ENCODE measurements at regions not wholly inside any gene's neighbourhood (a gene's known extent, or its start where the extent isn't known, plus 50 kb on each side); places are given as distances from the start of the nearest gene placed in this dataset.

GRCh38 chr6:141704151-141704550 is 428.6 kb upstream of the GJE1 start:
- no peaks in the 10 kb centered on the region for H3K4me1 ChIP-seq (ENCODE audit: insufficient read depth, poor library complexity, severe bottlenecking)
- no peak overlapping the region for H3K4me3 ChIP-seq (ENCODE audit: severe bottlenecking)
- H3K9me3 ChIP-seq (ENCODE audit: severe bottlenecking): no peaks in the 10 kb centered on the region
- H3K27me3 ChIP-seq (ENCODE audit: insufficient read depth, poor library complexity, severe bottlenecking): no peaks in the 10 kb centered on the region
- no peaks in the 10 kb centered on the region for H3K36me3 ChIP-seq (ENCODE audit: low read depth)
- no peak for DNase-seq (ENCODE audit: low spot score)
- no peak for TF ChIP-seq CTCF (IDR thresholded peaks at IDR 0.05; ENCODE audit: poor library complexity, severe bottlenecking)
- no peak overlapping the region for H3K27ac ChIP-seq (ENCODE audit: poor library complexity, severe bottlenecking)
- ATAC-seq (ENCODE audit: low read depth): no peak

- H3K4me1 ChIP-seq (ENCODE audit: insufficient read depth, poor library complexity, severe bottlenecking): no peaks in the 10 kb centered on the region
- ATAC-seq (ENCODE audit: low read depth) (no peak), DNase-seq (ENCODE audit: low spot score) (no peak)
- no peaks in the 10 kb centered on the region for H3K27me3 ChIP-seq (ENCODE audit: insufficient read depth, poor library complexity, severe bottlenecking)
- no peak for TF ChIP-seq CTCF (IDR thresholded peaks at IDR 0.05; ENCODE audit: poor library complexity, severe bottlenecking)
- H3K27ac ChIP-seq (ENCODE audit: poor library complexity, severe bottlenecking): no peak overlapping the region
- H3K9me3 ChIP-seq (ENCODE audit: severe bottlenecking): no peaks in the 10 kb centered on the region
- H3K4me3 ChIP-seq (ENCODE audit: severe bottlenecking): no peak overlapping the region
- H3K36me3 ChIP-seq (ENCODE audit: low read depth): no peaks in the 10 kb centered on the region
Observed at GRCh38 chr6:141701732-141702131, 431.0 kb upstream of the GJE1 start.

GRCh38 chr6:141700819-141701218 is 431.9 kb upstream of the GJE1 start:
- no peak overlapping the region for H3K4me3 ChIP-seq (ENCODE audit: severe bottlenecking)
- no peak overlapping the region for H3K27ac ChIP-seq (ENCODE audit: poor library complexity, severe bottlenecking)
- DNase-seq (ENCODE audit: low spot score) (no peak), ATAC-seq (ENCODE audit: low read depth) (no peak)
- H3K9me3 ChIP-seq (ENCODE audit: severe bottlenecking): no peaks in the 10 kb centered on the region
- no peak for TF ChIP-seq CTCF (IDR thresholded peaks at IDR 0.05; ENCODE audit: poor library complexity, severe bottlenecking)
- H3K27me3 ChIP-seq (ENCODE audit: insufficient read depth, poor library complexity, severe bottlenecking): no peaks in the 10 kb centered on the region
- H3K4me1 ChIP-seq (ENCODE audit: insufficient read depth, poor library complexity, severe bottlenecking): no peaks in the 10 kb centered on the region
- H3K36me3 ChIP-seq (ENCODE audit: low read depth): no peaks in the 10 kb centered on the region

GRCh38 chr6:141688916-141689315 is 443.8 kb upstream of the GJE1 start:
- no peak overlapping the region for H3K4me3 ChIP-seq (ENCODE audit: severe bottlenecking)
- no peaks in the 10 kb centered on the region for H3K27me3 ChIP-seq (ENCODE audit: insufficient read depth, poor library complexity, severe bottlenecking)
- H3K36me3 ChIP-seq (ENCODE audit: low read depth): no peaks in the 10 kb centered on the region
- H3K9me3 ChIP-seq (ENCODE audit: severe bottlenecking): no peaks in the 10 kb centered on the region
- TF ChIP-seq CTCF (IDR thresholded peaks at IDR 0.05; ENCODE audit: poor library complexity, severe bottlenecking): no peak
- H3K4me1 ChIP-seq (ENCODE audit: insufficient read depth, poor library complexity, severe bottlenecking): peaks cover under 1% of the 10 kb centered on the region
- no peak overlapping the region for H3K27ac ChIP-seq (ENCODE audit: poor library complexity, severe bottlenecking)
- no peak for DNase-seq (ENCODE audit: low spot score)
- ATAC-seq (ENCODE audit: low read depth): no peak

- DNase-seq (ENCODE audit: low spot score) (no peak), ATAC-seq (ENCODE audit: low read depth) (0 out of 3 replicates have a peak, but pooled peaks have one; percentile 38)
- H3K27ac ChIP-seq (ENCODE audit: poor library complexity, severe bottlenecking): no peak overlapping the region
- peaks cover 5% of the 10 kb centered on the region for H3K4me1 ChIP-seq (ENCODE audit: insufficient read depth, poor library complexity, severe bottlenecking)
- no peaks in the 10 kb centered on the region for H3K27me3 ChIP-seq (ENCODE audit: insufficient read depth, poor library complexity, severe bottlenecking)
- H3K36me3 ChIP-seq (ENCODE audit: low read depth): no peaks in the 10 kb centered on the region
- no peak for TF ChIP-seq CTCF (IDR thresholded peaks at IDR 0.05; ENCODE audit: poor library complexity, severe bottlenecking)
- H3K9me3 ChIP-seq (ENCODE audit: severe bottlenecking): no peaks in the 10 kb centered on the region
- H3K4me3 ChIP-seq (ENCODE audit: severe bottlenecking): no peak overlapping the region
Observed at GRCh38 chr6:141685416-141685815, 447.3 kb upstream of the GJE1 start.

Data from RWPE2 (cell line).